RCC 7860 (cell line): ENCODE measurements at regions not wholly inside any gene's neighbourhood (a gene's known extent, or its start where the extent isn't known, plus 50 kb on each side); places are given as distances from the start of the nearest gene placed in this dataset.

ENCODE experiments used
- DNase-seq: peaks from one replicate; pipeline ENCODE4 v3.0.0-alpha.2; 2015; ENCODE audit warnings: low spot score
- FAIRE-seq: peaks from 2 replicates; lab custom pipeline; 2012; peaks lifted over from hg19 to GRCh38; lab: Jason Lieb, UNC

GRCh38 chr1:55347866-55348265 is 132.7 kb upstream of the USP24 start:
- FAIRE-seq, result no peak
- DNase-seq, result no peak

GRCh38 chr1:55347041-55347440 is 131.9 kb upstream of the USP24 start:
- FAIRE-seq, result no peak
- no peak for DNase-seq

- DNase-seq, result no peak
- FAIRE-seq, result no peak
These were observed 131.4 kb upstream of the USP24 start for GRCh38 chr1:55346586-55346985.

GRCh38 chr1:55339681-55340080 is 124.5 kb upstream of the USP24 start:
- FAIRE-seq, result no peak
- DNase-seq, result no peak

- DNase-seq, result no peak
- FAIRE-seq, result no peak
These were observed 123.3 kb upstream of the USP24 start for GRCh38 chr1:55338448-55338820.

GRCh38 chr1:55337801-55338447 is 122.8 kb upstream of the USP24 start:
- FAIRE-seq, result no peak
- DNase-seq, result peak; percentile 61

- FAIRE-seq (no peak), DNase-seq (no peak)
These were observed 119.6 kb upstream of the USP24 start for GRCh38 chr1:55334797-55335196.

- DNase-seq, result no peak
- FAIRE-seq, result no peak
These were observed 119.0 kb upstream of the USP24 start for GRCh38 chr1:55334160-55334559.

GRCh38 chr1:55333461-55333860 is 118.3 kb upstream of the USP24 start:
- FAIRE-seq, result no peak

GRCh38 chr1:55331351-55331750 is 116.2 kb upstream of the USP24 start:
- FAIRE-seq (no peak), DNase-seq (no peak)

More at GRCh38 chr1:55333461-55333860, 118.3 kb upstream of the USP24 start:
- DNase-seq, result no peak

- no peak for DNase-seq
- no peak for FAIRE-seq
These were observed 114.8 kb upstream of the USP24 start for GRCh38 chr1:55329808-55330432.

- DNase-seq (no peak), FAIRE-seq (no peak)
These were observed 113.9 kb upstream of the USP24 start for GRCh38 chr1:55329091-55329490.

GRCh38 chr1:55326496-55327243 is 111.5 kb upstream of the USP24 start:
- FAIRE-seq, result no peak
- DNase-seq, result no peak

- DNase-seq (no peak), FAIRE-seq (no peak)
These were observed 108.6 kb upstream of the USP24 start for GRCh38 chr1:55323760-55324159.

- no peak for DNase-seq
- peak; percentile 75 for FAIRE-seq
These were observed 107.7 kb upstream of the USP24 start for GRCh38 chr1:55322842-55323241.

- FAIRE-seq, result no peak
These were observed 106.8 kb upstream of the USP24 start for GRCh38 chr1:55321942-55322341.

GRCh38 chr1:55320891-55321290 is 105.7 kb upstream of the USP24 start:
- no peak for FAIRE-seq
- DNase-seq, result no peak

More at GRCh38 chr1:55321942-55322341, 106.8 kb upstream of the USP24 start:
- no peak for DNase-seq

- no peak for DNase-seq
- FAIRE-seq, result no peak
These were observed 103.1 kb upstream of the USP24 start for GRCh38 chr1:55318116-55318817.

GRCh38 chr1:55317673-55318072 is 102.5 kb upstream of the USP24 start:
- FAIRE-seq (no peak), DNase-seq (no peak)

GRCh38 chr1:55316947-55317662 is 101.9 kb upstream of the USP24 start:
- no peak for FAIRE-seq
- DNase-seq, result no peak

- FAIRE-seq (no peak), DNase-seq (no peak)
These were observed 101.3 kb upstream of the USP24 start for GRCh38 chr1:55316502-55316901.
